ENCODE measurements at regions not wholly inside any gene's neighbourhood (a gene's known extent, or its start where the extent isn't known, plus 50 kb on each side); places are given as distances from the start of the nearest gene placed in this dataset.

DNA sequence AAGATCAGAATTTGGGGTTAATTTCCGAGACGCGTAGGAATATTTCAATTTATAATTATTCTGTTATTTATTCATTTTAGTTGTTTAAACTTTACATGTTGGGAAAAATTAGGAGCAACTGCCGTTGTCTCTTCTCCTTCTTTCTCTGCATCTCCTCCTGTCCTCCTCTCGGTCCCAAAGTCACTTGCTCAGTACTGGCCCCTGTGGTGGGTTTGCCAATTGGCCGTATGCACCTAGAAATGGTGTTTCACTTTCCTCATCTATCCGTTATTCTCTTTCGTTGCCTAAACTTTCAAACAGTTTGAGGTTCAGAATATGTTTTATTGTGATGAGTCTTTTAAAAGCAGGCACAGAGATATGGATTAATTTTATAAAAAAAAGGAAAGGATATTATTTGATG, 517.9 kb downstream of the PLCL1 start:
- DNase-seq = no peak

DNA sequence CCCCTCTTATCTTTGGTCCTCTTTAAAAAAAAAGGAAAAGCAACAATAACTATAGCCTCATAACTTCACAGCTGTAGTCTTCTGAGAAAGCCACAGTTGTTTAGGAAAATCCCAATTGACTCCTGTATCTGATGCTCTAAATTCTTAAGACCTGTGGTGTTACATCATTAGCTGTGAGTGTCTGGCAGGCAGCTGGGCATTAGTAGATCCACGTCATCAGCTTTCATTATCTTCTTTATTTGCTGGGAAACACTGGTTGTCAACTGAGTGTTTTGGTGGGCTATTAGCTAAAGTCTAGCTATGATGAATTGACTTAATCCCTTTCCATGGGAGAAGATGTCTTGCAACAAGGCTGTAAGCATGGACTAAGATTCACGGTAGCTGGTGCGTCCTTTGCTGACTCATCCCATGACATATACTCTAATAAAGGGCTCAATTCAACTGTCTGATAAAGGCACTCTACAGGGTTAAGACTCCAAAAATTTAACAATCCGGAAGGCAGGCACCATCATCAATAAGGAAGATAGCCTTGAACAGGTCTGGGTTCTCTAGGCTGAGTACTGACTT, 517.2 kb downstream of the PLCL1 start:
- DNase-seq = no peak

DNA sequence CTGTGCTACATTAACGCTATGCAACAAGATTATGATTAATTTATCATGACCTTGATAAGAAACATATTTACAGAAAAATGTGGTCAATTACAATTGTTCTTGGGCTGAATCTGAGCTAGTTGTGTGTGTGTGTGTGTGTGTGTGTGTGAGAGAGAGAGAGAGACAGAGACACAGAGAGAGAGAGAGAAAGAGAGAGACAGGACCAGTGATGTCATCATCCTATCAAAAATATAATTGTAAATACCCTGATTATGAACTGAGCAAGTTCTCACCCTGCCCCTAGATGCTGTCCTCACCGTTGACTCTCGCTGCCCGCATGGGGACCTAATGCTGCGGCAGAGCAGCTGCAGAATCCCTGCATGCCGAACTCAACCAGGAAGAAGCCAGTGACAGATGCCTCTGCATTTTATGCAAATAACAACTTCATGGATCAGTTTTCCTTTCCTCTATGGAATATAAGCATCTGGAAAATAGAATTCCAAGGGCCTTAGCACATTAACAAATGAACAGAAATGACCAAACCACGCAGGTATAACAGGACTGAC, 512.5 kb downstream of the PLCL1 start:
- no peak for DNase-seq

DNA sequence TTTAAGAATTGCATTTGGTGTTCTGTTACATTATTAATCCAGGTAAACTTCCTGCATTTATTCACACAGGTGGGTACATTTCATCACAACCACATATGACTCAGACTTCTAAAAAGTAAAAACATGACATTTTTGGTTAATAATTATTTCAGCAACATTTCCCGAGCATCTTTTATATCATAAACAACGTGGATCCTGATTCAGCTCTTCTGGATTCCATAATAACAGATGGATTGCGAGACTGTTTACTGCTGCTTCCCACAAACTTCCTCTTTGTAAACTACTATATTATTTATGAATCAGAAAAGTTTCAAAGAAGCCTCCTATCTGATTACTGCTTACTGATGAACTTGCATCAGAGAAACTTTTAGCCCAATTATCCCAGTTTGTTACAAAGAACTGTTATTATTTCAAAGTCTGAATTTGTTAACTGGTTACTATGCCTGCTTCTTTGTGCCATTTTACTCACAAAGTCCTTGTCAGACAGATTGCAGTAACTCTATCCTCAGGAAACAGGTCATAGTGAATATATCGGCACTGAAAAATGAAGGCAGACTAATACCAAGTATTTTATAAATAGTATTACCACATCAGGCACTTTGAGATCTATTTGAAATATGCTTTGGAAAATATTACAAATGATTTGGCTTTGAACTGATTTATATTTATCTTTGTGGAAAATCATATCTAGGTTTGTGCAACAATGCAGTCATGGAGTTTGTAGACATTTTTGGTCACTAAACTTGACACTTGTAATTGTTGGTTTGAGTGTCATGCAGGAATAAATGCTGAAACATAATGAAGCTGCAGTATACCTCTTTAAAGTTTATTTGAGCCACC, 511.6 kb downstream of the PLCL1 start:
- DNase-seq = no peak

DNA sequence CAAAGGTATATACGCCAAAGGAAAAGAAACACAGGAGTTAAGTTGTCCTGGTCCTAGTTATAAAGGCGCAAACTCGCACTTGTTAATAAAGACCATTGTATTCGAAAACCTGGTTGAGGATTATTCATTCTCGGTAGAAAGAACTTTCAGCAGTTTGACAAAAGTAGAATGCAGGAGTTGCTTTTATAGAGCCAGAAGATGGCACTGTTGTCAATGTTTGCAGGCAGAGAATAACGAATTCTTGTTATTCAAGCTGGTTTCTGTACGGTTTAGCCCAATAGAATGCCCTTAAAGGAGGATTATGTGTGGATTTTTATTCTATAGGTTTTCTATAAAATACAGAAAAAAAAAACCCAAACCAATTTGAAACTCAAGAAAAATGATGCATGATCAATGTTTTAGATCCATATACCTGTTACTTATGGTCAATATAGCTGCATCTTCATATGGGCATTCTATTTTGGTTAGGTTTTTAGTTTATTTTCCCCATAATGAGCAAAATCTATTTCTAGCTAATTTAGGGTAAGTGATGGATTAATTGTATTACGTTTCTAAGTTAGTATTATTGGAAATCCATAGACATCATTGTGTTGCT, 510.3 kb downstream of the PLCL1 start:
- no peak for DNase-seq

DNA sequence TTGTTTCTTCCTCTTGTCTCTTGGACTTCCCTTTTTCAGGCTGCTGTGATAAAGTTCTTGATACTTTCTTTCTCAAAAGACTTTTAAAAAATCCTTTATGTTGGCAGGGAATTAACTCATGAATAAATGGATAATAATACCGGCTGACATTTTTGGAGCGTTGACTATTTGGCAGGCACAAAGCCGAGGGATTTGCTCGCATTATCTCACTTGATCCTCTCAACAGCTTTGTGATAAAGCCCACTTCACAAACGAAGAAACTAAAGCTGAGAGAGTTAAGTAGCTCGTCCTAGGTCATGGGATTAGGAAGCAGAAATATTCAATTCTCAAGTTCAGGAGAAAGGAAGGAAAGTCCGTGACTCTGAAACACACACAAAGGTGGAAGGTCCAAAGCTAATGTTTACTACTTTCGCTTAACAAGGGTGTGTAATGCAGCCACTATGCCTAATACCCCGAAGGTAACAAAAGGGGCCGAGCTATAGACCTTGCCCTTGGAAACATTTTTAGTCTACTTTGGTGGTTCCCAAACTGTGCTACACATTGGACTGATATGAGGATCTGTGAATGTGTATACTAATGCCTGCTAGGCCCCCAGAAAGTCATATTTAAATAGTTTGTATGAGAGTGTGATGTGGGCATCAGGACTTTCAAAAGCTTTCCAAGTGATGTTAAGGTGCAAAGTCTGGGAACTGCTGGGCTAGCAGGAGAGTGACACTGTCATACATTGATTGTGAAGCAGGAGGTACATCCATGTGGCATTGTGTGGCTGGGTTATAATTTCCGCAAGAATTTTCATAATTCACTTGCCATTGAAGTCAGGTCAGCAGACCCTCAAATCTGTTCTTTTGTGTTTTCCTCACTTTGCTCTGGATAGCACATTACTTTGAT, 508.4 kb downstream of the PLCL1 start:
- DNase-seq = no peak

DNA sequence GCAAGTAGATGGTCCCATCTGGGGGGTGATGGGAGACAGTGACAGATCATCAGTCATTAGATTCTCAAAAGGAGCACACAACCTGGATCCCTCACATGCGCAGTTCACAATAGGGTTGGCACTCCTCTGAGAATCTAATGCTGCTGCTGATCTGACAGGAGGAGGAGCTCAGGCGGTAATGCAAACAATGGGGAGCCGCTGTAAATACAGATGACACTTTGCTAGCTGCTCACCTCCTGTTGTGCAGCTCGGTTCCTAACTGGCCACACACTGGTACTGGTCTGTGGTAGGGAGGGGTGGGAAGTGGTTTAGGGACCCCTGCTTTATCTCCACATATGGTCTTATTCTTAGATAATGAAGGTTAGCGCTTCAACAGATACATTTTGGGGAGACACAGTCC, 506.6 kb downstream of the PLCL1 start:
- DNase-seq = no peak

DNA sequence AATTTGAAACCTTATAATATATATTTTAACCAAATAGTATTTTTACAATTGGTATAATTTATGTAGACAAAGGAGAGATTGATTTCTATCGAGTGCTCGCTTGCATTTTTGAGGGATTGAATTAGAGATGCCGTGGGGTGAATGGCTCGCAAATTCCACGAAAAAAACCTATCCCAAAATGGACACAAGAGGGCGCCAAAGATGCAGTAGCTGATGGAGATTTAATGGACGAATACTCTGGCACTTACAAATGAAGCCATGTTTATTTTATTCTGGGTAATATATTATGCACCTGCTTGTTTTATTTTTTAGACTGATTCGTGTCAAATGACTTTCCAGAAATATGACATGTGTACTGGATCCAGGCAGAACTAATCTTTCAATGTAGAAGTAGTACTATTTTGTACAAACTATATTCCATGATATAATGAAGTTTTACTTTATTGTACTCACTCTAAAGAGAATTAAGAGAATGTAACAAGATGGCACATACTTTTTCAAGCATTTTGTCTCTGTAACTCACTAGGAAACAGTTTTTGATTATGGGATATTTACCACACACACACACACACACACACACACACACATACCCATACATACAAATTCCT, 505.4 kb downstream of the PLCL1 start:
- peak; percentile 49 for DNase-seq

DNA sequence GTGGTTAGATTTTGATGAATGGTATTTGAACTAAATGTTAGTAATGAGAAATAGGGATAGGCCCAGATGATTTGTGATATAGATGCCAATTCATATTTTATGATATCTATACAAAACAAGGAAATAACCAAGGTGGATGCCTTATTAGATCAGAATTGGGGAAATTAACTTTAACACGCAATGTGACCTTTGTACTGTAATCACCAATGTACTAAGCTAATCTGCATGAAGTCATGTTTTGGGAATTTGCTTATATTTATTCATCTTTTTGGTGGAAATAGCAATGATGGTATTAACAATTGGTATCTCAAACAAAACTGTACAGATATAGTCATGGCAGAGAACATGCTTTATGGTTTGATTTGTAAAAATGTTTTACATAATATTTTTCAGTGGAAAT, 504.7 kb downstream of the PLCL1 start:
- DNase-seq = no peak

DNA sequence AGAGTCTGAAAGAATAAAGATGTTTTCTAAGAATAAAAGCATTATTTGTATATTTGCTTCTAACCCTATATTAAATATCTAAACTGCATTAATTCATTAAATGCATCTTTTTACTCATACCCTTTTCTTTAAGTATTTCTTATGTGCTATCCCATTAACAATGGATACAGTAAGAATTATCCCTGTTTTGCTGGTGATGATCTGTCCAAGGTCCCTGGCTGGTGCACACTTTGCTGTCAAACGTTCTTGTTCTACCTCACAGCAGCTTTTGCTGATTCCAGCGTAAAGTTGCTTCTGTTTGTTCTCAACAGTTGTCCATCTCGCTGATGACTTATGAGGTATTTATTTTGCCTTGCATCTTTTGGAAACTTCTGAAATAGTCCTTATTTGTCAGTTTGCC, 504.0 kb downstream of the PLCL1 start:
- no peak for DNase-seq

DNA sequence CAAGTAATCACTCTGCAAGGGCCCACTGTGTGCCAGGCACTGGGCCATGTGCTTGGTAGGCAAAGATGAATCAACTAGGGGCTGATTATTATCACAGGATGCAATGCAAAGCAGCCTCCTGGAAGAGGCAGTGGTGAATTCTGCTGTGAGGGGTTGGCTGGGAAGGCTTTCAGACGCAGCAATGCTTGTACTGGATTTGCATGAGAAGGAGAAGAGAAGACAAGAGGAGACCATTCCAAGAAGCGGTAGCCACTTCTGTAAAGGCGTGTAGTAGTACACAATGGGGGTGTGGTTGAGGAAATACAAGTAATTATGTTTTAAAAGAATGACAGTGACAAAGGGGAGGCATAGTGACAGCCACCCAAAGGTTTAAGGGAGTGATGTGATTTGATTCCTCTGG, 502.7 kb downstream of the PLCL1 start:
- no peak for DNase-seq

DNA sequence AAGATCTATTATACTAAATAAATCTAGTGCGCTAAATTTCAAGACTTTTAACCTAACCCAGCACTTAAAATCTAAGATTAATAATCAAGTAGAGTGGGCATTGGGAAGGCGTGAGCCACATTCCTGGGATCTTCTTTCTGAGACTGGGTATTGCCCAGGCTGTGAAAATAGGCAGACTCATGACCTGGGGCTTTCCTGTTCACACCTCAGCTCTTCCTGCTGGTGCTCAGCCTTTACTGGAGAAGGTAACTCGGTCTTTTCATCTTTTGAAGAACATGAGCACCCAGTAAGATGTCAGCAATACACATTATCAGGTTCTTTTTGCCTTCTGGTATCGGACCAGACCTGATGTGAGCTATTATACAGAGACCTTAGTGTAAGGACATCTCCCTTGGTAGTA, 500.5 kb downstream of the PLCL1 start:
- no peak for DNase-seq

DNA sequence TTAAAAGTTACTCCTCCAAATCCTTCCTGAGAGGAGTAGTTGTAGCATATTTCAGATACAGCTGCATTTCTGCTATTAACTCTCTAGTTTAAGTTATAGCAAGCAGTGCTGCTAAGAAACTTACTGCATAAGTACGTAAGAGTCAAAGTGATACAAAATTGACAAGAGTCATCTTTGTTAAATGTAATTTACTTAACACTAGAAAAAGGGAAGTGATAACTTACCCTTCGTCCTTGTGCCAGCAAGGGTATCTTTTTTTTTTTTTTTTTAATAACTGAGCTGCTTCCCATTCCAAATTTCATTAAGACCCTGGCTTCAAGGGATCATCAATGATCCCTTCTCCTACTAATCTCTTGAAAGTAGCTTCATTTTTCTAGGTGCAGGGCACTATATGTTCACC, 493.0 kb downstream of the PLCL1 start:
- DNase-seq = no peak

DNA sequence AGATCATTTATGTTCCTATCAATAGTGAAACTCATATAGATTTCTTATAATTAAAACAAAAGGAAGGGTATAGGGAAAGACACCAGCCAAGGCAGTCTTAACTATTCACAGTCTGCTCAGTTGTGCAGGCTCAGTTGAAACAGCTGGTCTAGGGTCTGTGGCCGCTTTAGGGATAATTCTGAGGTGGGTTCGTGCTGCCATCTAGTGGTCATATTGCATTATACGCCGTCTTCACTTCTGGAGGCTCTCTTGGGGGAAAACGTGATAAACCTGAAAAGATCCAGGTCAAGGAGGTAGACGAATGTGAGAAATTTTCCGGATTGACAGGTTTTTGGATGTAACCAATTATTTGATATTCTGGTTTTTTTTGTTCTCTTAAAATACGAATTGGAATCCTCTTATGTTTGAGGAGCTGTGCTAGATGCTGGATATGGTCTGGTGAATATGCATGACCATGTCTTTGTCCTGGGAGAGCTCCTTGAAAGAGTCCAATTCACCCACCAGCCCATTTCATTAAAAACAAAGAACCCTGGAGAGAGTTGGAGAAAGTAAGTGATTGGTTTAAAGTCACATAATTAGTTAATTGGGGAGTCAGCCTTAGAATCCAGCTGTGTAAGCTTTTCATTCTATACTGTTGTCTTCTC, 492.4 kb downstream of the PLCL1 start:
- peak; percentile 44 for DNase-seq

DNA sequence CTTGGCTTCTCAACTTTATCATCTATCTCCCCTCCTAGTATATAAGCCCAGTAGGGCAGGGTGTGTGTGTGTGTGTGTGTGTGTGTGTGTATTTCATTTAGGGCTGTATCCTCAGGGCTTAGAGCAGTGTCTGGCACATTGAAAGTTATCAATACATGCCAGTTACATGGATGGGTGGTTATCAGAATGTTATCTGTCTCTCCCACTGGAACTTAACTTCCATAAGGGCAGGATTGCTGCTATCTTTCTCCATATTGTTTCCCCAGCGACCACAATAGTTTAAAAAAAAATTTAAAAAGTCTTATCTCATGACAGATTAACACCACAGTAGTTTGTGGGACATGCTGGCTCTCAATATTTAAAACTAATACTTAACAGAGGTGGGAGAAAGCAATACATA, 488.9 kb downstream of the PLCL1 start:
- no peak for DNase-seq

DNA sequence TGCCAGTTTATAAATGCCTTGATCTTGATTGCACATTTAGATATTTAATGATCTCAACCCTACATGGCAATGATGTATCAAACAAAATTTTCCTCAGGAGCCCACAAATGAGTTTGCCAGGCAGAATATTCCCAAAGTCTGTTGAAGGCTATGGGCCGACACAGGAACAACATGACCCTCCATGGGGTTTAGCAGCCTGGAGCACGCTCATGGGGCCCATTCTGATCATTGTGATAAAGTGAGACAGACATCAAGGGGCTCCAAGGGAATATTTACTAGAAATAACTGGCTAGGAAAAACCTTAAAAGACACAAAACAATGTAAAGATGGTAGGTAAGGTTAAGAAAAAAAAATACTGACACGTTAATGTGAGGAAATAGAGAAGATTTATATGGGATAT, 485.4 kb downstream of the PLCL1 start:
- no peak for DNase-seq

DNA sequence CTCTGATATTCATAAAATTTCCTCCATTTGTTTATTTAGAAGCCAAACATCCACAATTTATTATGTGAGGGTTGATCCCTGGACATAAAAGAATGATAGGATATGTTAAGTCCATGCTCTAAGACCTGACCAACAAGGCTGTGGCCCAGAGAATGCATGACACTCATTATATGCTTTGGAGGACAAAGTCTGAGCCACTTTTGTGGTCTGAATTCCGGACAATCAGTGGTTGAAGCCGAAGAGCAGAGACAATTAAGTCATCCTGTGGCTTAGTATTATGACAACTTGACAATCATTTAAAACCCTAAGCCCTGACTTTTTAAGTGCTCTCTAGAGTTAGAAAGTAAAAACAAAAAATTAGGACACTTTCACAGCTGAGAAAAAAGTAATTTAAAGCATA, 483.3 kb downstream of the PLCL1 start:
- no peak for DNase-seq

DNA sequence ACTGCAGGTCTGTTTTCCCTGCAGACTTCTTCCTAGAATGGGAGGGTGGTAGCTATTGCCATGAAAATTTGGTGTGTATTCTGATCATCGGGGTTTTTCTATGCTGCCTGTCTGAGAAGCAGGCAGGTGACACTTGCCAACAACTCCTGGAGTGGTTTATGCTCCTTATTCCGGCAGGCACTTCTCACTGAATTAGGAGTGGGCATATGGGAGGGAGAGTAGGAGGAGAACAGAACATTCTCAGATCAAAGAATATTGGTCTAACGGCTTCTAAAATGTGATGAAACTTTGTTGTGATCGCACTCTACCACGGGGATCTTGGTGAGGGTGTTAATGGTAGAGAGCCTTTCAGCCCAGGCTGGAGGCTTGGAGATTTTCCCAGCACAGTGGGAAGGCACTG, 480.8 kb downstream of the PLCL1 start:
- no peak for DNase-seq

DNA sequence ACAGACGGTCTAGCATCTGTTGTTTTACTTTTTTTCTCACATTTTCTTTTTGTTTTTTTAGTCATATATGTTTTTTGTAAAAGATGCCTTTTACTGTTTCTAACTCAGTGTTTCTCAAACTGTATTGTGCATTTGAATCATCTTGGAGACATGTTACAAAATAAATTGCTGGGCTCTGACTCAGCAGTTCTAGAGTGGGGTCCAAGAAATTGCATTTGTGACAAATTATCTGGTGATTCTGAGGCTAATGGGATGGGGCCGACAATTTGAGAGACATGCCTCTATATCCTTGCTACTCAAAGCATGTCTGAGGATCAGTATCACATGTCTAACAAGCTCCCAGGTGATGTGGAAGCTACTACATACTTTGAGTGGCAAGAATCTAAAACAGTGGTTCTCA, 478.8 kb downstream of the PLCL1 start:
- no peak for DNase-seq

DNA sequence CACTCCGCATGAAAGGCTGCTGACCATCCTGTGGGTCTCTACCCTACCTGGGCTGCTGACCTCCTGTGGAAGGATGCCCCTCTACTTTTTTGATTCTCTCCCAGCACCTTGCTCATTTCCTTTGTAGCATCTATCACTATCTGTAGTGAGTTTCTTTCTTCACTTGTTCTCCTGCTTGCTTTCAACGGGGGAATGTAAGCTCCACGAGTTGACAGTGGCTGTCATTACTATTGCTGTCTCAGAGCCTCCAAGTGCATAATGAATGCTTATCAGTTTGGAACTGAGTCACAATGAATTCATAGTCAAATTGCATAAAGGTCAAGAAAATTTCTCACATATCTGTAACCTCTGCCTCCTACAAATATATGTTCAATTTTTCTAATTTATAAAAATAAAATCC, 477.7 kb downstream of the PLCL1 start:
- DNase-seq = no peak

DNA sequence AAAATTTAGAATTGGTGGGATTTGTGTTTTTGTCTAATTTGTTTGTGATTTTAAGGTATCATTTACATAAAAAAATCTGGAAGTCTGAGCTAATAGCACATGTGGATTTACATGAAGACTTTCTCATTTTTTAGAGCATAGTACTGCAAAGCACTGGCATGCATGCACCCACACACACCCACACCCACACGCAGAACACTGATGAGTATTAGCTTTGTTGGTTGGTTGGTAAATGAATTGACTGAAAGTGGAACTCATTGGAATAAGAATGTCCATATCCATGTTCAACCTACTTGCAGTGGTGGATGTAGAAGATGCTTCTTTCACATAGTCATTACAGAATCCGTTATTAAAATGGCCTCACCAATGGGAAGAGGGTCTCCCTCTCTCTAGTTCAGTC, 475.8 kb downstream of the PLCL1 start:
- no peak for DNase-seq

DNA sequence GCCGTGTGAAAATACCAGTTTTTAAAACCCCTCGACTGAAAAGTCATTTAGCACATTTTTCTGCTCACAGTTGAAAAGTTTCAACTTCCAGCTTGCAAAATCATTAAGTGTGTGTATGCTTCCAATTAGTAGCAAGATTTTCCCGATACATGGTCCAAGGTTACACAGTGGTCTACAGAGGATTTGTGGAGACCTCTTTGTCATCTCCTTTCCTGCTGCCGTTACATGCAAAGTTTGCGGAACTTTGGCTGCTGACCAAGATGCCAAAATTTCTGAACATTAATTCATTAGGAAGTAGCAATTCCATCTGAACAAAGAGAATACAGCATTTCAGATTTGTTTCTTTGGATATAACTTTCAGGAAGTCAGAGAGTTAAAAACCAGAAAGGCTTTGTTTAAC, 474.6 kb downstream of the PLCL1 start:
- no peak for DNase-seq
